ENCODE measurements at regions not wholly inside any gene's neighbourhood (a gene's known extent, or its start where the extent isn't known, plus 50 kb on each side); places are given as distances from the start of the nearest gene placed in this dataset.

DNA sequence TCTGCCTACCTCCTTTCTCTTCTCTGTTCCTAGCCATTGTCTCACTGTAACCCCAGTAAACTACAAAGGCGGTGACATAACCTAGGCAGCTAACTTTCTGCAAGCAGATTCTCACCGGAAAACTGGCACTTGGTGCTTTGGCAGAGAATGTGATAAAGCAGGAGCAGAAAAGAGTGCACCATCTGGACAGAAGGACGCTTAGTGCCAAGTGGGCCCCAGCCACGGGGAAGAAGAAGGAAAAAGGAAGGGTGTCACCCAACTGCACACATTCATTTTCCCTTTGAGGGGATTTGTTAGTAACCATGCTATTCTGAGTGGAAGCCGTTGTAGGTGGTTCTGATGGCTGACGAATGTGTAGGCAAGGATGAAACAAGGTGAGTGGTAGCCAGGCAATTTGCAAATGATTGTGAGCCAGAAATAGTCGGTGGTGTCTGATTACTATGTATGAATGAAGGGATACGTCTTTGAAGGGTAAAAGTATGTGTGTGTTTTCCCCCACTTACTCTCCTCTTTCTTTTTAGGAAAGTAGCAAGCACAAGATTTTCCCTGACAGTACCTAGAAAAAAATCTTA lies 148.3 kb upstream of the STXBP5 start:
- no peak overlapping the region for H3K4me3 ChIP-seq (ENCODE audit: low read length in 2 of 2)
- ATAC-seq (ENCODE audit: low FRiP score), result no peak
- H3K36me3 ChIP-seq (ENCODE audit: control insufficient read depth in 1 of 2, insufficient read depth in 2 of 2, low read length in 1 of 2), result no peaks in the 10 kb centered on the region
- 76% methylated on average over 8 of the region's 8 CpGs for WGBS, 2 donors
- H3K27ac ChIP-seq (ENCODE audit: low read depth in 1 of 2, low read length in 2 of 2), result no peak overlapping the region
- H3K4me1 ChIP-seq (ENCODE audit: control insufficient read depth in 1 of 2, insufficient read depth in 2 of 2, low read length in 2 of 2), result no peaks in the 10 kb centered on the region
- H3K27me3 ChIP-seq (ENCODE audit: control insufficient read depth in 1 of 2, insufficient read depth in 2 of 2, low read length in 1 of 2), result no peaks in the 10 kb centered on the region
- no peaks in the 10 kb centered on the region for H3K9me3 ChIP-seq (ENCODE audit: control insufficient read depth, low read length)
- DNase-seq, result no peak
- intact Hi-C loops (cut with DNase I), result no loop called here

DNA sequence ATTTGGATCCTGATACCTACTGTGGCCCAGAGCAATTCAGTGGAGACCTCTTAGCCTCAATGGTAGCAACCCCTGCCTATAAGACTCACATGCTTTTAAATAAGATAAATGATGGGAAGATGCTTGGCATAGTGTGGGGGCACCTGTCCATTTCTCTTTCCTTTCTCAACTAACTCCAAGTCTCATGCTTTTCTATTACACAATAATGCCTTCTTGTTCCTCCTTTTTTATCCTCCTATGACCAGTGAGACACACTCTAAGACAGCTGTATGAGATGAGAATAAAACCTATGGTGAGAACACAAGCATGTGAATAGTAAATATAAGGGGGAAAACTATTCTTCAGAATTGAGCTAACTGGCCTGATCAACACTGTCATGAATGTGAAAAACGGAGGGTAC lies 147.0 kb upstream of the STXBP5 start:
- Histone ChIP-seq H3K36me3 (ENCODE audit: control insufficient read depth in 1 of 2, insufficient read depth in 2 of 2, low read length in 1 of 2) (no peaks in the 10 kb centered on the region), H3K4me3 (ENCODE audit: low read length in 2 of 2) (no peak overlapping the region), H3K9me3 (ENCODE audit: control insufficient read depth, low read length) (no peaks in the 10 kb centered on the region), H3K27ac (ENCODE audit: low read depth in 1 of 2, low read length in 2 of 2) (no peak overlapping the region), H3K4me1 (ENCODE audit: control insufficient read depth in 1 of 2, insufficient read depth in 2 of 2, low read length in 2 of 2) (no peaks in the 10 kb centered on the region), H3K27me3 (ENCODE audit: control insufficient read depth in 1 of 2, insufficient read depth in 2 of 2, low read length in 1 of 2) (no peaks in the 10 kb centered on the region)
- intact Hi-C loops (cut with DNase I), result no loop called here
- WGBS, 2 donors, result 38 to 41% methylated on average over 1 of the region's 1 CpG
- DNase-seq (no peak), ATAC-seq (ENCODE audit: low FRiP score) (no peak)

DNA sequence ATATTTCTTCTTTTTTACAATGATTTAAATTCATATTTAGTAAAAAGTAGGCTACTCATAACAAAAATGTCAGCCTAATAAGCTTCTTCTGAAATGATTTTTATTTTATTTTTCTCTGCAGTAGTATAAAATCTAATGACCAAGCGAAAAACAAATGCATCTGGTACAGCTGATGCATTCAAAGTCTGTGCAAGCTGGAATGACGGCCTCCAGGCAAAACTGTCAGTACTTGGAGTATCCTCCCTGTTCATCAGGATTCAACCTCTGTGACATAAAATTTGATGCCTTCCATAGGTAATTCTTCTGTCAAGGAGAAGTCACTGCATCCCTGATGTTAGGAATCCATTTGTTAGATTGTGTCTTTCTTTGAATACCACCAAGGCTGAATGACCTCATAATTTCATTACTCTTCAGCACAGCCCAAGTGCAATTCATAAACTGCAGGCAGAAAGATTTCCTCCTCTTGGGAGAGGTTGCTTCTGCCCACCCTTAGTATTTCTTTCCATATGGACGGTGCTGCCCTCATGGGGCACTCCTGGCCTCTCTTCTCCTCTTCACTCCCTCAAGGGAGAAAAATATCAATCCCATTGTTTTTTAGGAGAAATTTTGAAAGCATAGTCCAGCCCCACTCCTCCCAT lies 146.4 kb upstream of the STXBP5 start:
- DNase-seq, result no peak
- 78 to 82% methylated on average over 3 of the region's 3 CpGs for WGBS, 2 donors
- no peaks in the 10 kb centered on the region for H3K27me3 ChIP-seq (ENCODE audit: control insufficient read depth in 1 of 2, insufficient read depth in 2 of 2, low read length in 1 of 2)
- no peak overlapping the region for H3K27ac ChIP-seq (ENCODE audit: low read depth in 1 of 2, low read length in 2 of 2)
- H3K36me3 ChIP-seq (ENCODE audit: control insufficient read depth in 1 of 2, insufficient read depth in 2 of 2, low read length in 1 of 2), result no peaks in the 10 kb centered on the region
- intact Hi-C loops (cut with DNase I), result no loop called here
- ATAC-seq (ENCODE audit: low FRiP score), result no peak
- H3K4me1 ChIP-seq (ENCODE audit: control insufficient read depth in 1 of 2, insufficient read depth in 2 of 2, low read length in 2 of 2), result no peaks in the 10 kb centered on the region
- H3K4me3 ChIP-seq (ENCODE audit: low read length in 2 of 2), result no peak overlapping the region
- no peaks in the 10 kb centered on the region for H3K9me3 ChIP-seq (ENCODE audit: control insufficient read depth, low read length)

DNA sequence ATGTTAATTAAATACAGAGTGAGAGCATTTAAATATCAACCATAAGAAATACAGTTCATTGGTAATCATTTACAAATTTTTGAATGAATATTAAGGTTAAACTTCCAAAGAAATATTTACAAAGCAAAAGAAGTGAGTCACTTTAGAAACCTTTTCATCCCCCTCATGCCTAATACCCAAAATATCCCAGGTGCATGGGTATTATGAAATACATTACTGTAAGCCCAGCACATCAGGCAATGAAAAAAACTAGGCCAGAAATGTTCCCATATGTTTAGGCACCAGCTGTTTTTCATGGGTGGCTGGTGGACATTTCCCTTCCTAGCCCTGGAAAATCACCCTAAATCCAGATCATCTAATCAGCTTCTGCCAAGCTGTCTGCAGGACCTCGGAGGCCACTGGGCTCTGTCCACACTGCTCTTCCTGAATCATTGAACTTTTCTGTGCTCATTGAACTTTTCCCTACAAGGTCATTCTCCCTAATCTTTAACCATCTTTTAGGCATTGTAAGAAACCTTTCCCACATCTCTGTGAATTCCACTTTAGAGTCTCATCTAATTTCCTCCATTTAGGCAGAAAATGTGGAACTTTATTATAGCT lies 145.3 kb upstream of the STXBP5 start:
- H3K27ac ChIP-seq (ENCODE audit: low read depth in 1 of 2, low read length in 2 of 2), result no peak overlapping the region
- DNase-seq (no peak), ATAC-seq (ENCODE audit: low FRiP score) (no peak)
- WGBS, 2 donors, result 35 to 39% methylated on average over 1 of the region's 1 CpG
- peaks cover 0 to 4% of the 10 kb centered on the region in 2 donors for H3K4me1 ChIP-seq (ENCODE audit: control insufficient read depth in 1 of 2, insufficient read depth in 2 of 2, low read length in 2 of 2)
- no peak overlapping the region for H3K4me3 ChIP-seq (ENCODE audit: low read length in 2 of 2)
- H3K36me3 ChIP-seq (ENCODE audit: control insufficient read depth in 1 of 2, insufficient read depth in 2 of 2, low read length in 1 of 2), result no peaks in the 10 kb centered on the region
- H3K27me3 ChIP-seq (ENCODE audit: control insufficient read depth in 1 of 2, insufficient read depth in 2 of 2, low read length in 1 of 2), result no peaks in the 10 kb centered on the region
- H3K9me3 ChIP-seq (ENCODE audit: control insufficient read depth, low read length), result no peaks in the 10 kb centered on the region
- intact Hi-C loops (cut with DNase I), result no loop called here

DNA sequence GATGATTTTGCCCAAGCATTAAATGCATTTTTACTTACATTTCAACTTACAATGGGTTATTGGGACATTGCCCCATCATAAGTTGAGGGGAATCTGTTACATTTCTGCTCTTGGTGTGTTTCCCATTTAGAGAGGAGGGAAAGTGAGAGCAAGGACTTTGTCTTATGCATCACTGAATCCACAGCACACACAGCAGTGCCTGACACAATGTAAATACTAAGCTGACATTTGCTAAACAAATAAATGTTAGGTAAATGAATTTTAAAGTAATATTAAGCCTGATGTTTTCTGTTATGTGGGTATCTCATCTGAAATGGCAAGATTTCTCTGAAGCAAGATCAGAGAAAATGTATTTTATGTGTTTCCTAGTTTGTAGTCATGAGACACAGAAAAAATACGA lies 143.6 kb upstream of the STXBP5 start:
- no peak overlapping the region for H3K4me3 ChIP-seq (ENCODE audit: low read length in 2 of 2)
- no peak overlapping the region for H3K27ac ChIP-seq (ENCODE audit: low read depth in 1 of 2, low read length in 2 of 2)
- no peaks in the 10 kb centered on the region for H3K36me3 ChIP-seq (ENCODE audit: control insufficient read depth in 1 of 2, insufficient read depth in 2 of 2, low read length in 1 of 2)
- ATAC-seq (ENCODE audit: low FRiP score) (no peak), DNase-seq (no peak)
- WGBS, 2 donors, result 52 to 69% methylated on average over 1 of the region's 1 CpG
- intact Hi-C loops (cut with DNase I), result no loop called here
- no peaks in the 10 kb centered on the region for H3K9me3 ChIP-seq (ENCODE audit: control insufficient read depth, low read length)
- H3K27me3 ChIP-seq (ENCODE audit: control insufficient read depth in 1 of 2, insufficient read depth in 2 of 2, low read length in 1 of 2), result no peaks in the 10 kb centered on the region
- H3K4me1 ChIP-seq (ENCODE audit: control insufficient read depth in 1 of 2, insufficient read depth in 2 of 2, low read length in 2 of 2), result peaks cover 0 to 4% of the 10 kb centered on the region in 2 donors

DNA sequence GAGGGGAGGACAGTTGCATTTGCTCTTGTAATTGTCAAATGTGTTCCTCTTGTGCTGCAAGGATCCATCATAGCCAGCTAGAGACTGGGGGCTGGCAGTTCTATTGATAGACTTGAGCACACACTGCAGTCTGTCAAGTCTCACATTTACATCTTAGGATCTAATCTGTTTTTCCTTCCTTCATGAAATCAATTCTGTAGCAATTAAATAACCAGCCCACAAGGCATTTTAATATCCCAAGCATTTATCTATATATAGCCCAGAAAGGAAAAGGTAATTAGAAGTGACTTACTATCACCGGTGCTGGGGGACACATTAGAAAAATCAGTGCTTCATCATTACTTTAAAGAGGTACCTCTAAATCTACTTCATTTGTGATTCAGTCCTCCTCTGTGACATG lies 143.0 kb upstream of the STXBP5 start:
- no peak for ATAC-seq (ENCODE audit: low FRiP score)
- 85 to 88% methylated on average over 1 of the region's 1 CpG for WGBS, 2 donors
- no peak for DNase-seq
- Histone ChIP-seq H3K27ac (ENCODE audit: low read depth in 1 of 2, low read length in 2 of 2) (no peak overlapping the region), H3K4me3 (ENCODE audit: low read length in 2 of 2) (no peak overlapping the region), H3K9me3 (ENCODE audit: control insufficient read depth, low read length) (no peaks in the 10 kb centered on the region), H3K27me3 (ENCODE audit: control insufficient read depth in 1 of 2, insufficient read depth in 2 of 2, low read length in 1 of 2) (no peaks in the 10 kb centered on the region), H3K36me3 (ENCODE audit: control insufficient read depth in 1 of 2, insufficient read depth in 2 of 2, low read length in 1 of 2) (no peaks in the 10 kb centered on the region), H3K4me1 (ENCODE audit: control insufficient read depth in 1 of 2, insufficient read depth in 2 of 2, low read length in 2 of 2) (peaks cover 0 to 4% of the 10 kb centered on the region in 2 donors)
- intact Hi-C loops (cut with DNase I), result no loop called here

DNA sequence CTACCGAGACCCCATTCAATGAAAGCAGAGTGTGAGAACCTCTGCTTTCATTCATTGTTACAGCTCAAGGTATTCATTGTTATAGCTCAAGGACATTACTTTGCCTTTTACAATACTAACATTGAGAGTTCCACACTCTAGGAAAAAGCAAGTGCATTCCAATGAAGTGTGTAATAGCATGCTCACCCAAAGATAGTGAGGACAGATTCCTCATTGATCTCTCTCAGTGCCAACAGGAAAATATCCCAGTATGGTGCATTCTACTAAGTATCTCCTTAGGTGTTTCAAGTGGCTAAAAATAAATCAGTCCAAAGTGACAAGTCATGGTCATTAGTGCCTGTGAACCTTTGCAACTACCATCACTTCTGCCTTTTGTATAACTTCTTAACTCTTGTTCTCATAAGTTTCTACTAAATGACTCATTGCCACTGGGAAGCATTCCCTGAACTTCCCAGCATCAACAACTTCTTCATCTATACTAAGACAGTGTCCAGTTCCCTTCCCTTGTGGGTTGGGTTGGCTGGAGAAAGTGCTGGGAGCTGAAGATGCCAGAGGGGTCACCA lies 140.7 kb upstream of the STXBP5 start:
- Histone ChIP-seq H3K27me3 (ENCODE audit: control insufficient read depth in 1 of 2, insufficient read depth in 2 of 2, low read length in 1 of 2) (no peaks in the 10 kb centered on the region), H3K4me1 (ENCODE audit: control insufficient read depth in 1 of 2, insufficient read depth in 2 of 2, low read length in 2 of 2) (peaks cover 0 to 4% of the 10 kb centered on the region in 2 donors), H3K4me3 (ENCODE audit: low read length in 2 of 2) (no peak overlapping the region), H3K27ac (ENCODE audit: low read depth in 1 of 2, low read length in 2 of 2) (no peak overlapping the region), H3K36me3 (ENCODE audit: control insufficient read depth in 1 of 2, insufficient read depth in 2 of 2, low read length in 1 of 2) (no peaks in the 10 kb centered on the region), H3K9me3 (ENCODE audit: control insufficient read depth, low read length) (no peaks in the 10 kb centered on the region)
- 95 to 96% methylated on average over 1 of the region's 1 CpG for WGBS, 2 donors
- intact Hi-C loops (cut with DNase I), result no loop called here
- no peak for DNase-seq
- ATAC-seq (ENCODE audit: low FRiP score), result peak; percentile 59

DNA sequence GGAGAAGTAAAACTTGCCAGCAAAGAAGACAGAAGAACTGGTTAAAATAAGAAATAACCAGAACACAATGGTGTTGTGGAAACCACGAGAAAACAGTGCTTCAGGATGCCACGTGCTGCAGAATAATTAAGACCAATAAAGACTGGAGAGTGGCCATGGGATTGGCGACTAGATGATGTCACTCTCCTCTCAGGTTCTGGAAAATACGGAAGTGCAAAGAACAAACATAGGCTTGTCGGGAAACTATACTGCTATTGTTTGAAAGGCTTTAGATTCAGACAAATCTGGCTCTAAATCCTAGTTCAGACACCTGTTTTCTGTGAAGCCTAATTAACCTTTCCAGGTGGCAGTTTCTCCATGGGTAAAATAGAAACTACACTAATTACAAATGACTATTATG lies 138.4 kb upstream of the STXBP5 start:
- Histone ChIP-seq H3K4me3 (ENCODE audit: low read length in 2 of 2) (no peak overlapping the region), H3K36me3 (ENCODE audit: control insufficient read depth in 1 of 2, insufficient read depth in 2 of 2, low read length in 1 of 2) (no peaks in the 10 kb centered on the region), H3K27me3 (ENCODE audit: control insufficient read depth in 1 of 2, insufficient read depth in 2 of 2, low read length in 1 of 2) (no peaks in the 10 kb centered on the region), H3K27ac (ENCODE audit: low read depth in 1 of 2, low read length in 2 of 2) (no peak overlapping the region), H3K9me3 (ENCODE audit: control insufficient read depth, low read length) (no peaks in the 10 kb centered on the region), H3K4me1 (ENCODE audit: control insufficient read depth in 1 of 2, insufficient read depth in 2 of 2, low read length in 2 of 2) (peaks cover 0 to 4% of the 10 kb centered on the region in 2 donors)
- intact Hi-C loops (cut with DNase I), result no loop called here
- ATAC-seq (ENCODE audit: low FRiP score) (no peak), DNase-seq (no peak)
- WGBS, 2 donors, result 79 to 82% methylated on average over 5 of the region's 5 CpGs

DNA sequence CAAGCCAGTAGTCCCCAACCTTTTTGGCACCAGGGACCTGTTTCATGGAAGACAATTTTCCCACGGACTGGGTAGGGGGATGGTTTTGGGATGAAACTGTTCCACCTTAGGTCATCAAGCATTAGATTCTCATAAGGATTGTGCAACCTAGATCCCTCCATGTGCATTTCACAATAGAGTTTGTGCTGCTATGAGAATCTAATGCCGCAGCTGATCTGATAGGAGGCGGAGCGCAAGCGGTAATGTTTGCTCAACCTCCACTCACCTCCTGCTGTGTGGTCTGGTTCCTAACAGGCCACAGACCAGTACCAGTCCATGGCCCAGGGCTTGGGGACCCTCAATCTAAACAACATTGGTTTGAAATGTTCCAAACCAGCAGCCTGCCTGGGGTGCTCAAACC lies 137.0 kb upstream of the STXBP5 start:
- intact Hi-C loops (cut with DNase I), result no loop called here
- DNase-seq, result no peak
- no peaks in the 10 kb centered on the region for H3K27me3 ChIP-seq (ENCODE audit: control insufficient read depth in 1 of 2, insufficient read depth in 2 of 2, low read length in 1 of 2)
- H3K27ac ChIP-seq (ENCODE audit: low read depth in 1 of 2, low read length in 2 of 2), result no peak overlapping the region
- H3K36me3 ChIP-seq (ENCODE audit: control insufficient read depth in 1 of 2, insufficient read depth in 2 of 2, low read length in 1 of 2), result no peaks in the 10 kb centered on the region
- ATAC-seq (ENCODE audit: low FRiP score), result no peak
- H3K9me3 ChIP-seq (ENCODE audit: control insufficient read depth, low read length), result no peaks in the 10 kb centered on the region
- no peak overlapping the region for H3K4me3 ChIP-seq (ENCODE audit: low read length in 2 of 2)
- peaks cover 0 to 4% of the 10 kb centered on the region in 2 donors for H3K4me1 ChIP-seq (ENCODE audit: control insufficient read depth in 1 of 2, insufficient read depth in 2 of 2, low read length in 2 of 2)
- WGBS, 2 donors, result 95 to 97% methylated on average over 5 of the region's 5 CpGs
